K562 (cell line): ENCODE measurements at regions not wholly inside any gene's neighbourhood (a gene's known extent, or its start where the extent isn't known, plus 50 kb on each side); places are given as distances from the start of the nearest gene placed in this dataset.

Source experiments
- ATAC-seq: fragments of 200-7000 bp; cut with Tn5 transposase; 3 replicates; pipeline ENCODE4 v1.9.1; 2020; ENCODE audit warnings: moderate library complexity
- BruUV-seq: library from RNA; stranded (reverse); fragments of 400-500 nt; replicated peaks from 2 replicates; lab custom pipeline; 2021; lab: Mats Ljungman, UMichigan
- CTCF ChIA-PET: fragments of 300-600 bp; formaldehyde crosslinking; extraction: SDS; loops from one replicate; lab custom pipeline; 2021; ENCODE audit warnings: low intra/inter-chr PET ratio; lab: Yijun Ruan, JAX
- POLR2A ChIA-PET: fragments of 300-600, 350-650 bp; sonication (Branson Sonifier 250); formaldehyde crosslinking; extraction: SDS; loops from one replicate; lab custom pipeline; 2021; ENCODE audit warnings: antibody characterized with exemption, inconsistent platforms; lab: Yijun Ruan, JAX
- DNase-seq, 4 experiments: peaks; one replicate each; pipeline versions ENCODE4 v3.0.0 to v3.0.0-alpha.2; 2011 to 2018; ENCODE audit warnings: low spot score in 3 of 4, mixed read lengths in 3 of 4; ENCODE audit errors: extremely low read depth in 1 of 4
- FAIRE-seq: peaks from 2 replicates; lab custom pipeline; 2011; peaks lifted over from hg19 to GRCh38; lab: Jason Lieb, UNC
- H2AFZ ChIP-seq: 2 replicates; pipeline ENCODE4 v1.6.0; 2011; ENCODE audit warnings: low read depth, low read length, control low read depth, inconsistent platforms
- H3K27ac ChIP-seq: fragments of 200-600 bp; 3 replicates; pipeline ENCODE4 v1.8.0; 2011; ENCODE audit warnings: low read depth, mild to moderate bottlenecking, control low read depth, inconsistent platforms, low read length, moderate library complexity, mixed read lengths; ENCODE audit errors: extremely low read depth
- H3K27me3 ChIP-seq, 2 experiments: fragments of 300-600 bp in 1 of 2; 2 replicates in 1 of 2; 3 replicates in 1 of 2; pipeline versions ENCODE4 v1.6.0 to v1.8.0; 2011; ENCODE audit warnings: inconsistent platforms in 2 of 2, low read length in 2 of 2, mild to moderate bottlenecking in 1 of 2, mixed read lengths in 1 of 2, moderate library complexity in 1 of 2; ENCODE audit not compliant: control insufficient read depth in 2 of 2, insufficient read depth in 2 of 2
- H3K36me3 ChIP-seq: fragments of 300-600 bp; 3 replicates; pipeline ENCODE4 v1.8.0; 2011; ENCODE audit warnings: mild to moderate bottlenecking, low read length, inconsistent platforms; ENCODE audit not compliant: control insufficient read depth, insufficient read depth
- H3K4me1 ChIP-seq, 2 experiments: fragments of 200-600 bp in 1 of 2; replicated peaks in 1 of 2; 2 replicates in 1 of 2; 3 replicates in 1 of 2; pipeline versions ENCODE4 v1.5.1 to v1.8.0; 2011; ENCODE audit warnings: inconsistent platforms in 2 of 2, low read length in 2 of 2, mild to moderate bottlenecking in 1 of 2, mixed read lengths in 1 of 2, moderate library complexity in 1 of 2; ENCODE audit not compliant: control insufficient read depth in 2 of 2, insufficient read depth in 2 of 2
- H3K4me2 ChIP-seq: 2 replicates; pipeline ENCODE4 v1.6.1; 2011; ENCODE audit warnings: low read length, control low read depth, inconsistent platforms, mixed read lengths; ENCODE audit not compliant: insufficient read depth
- H3K4me3 ChIP-seq: fragments of 200-600 bp; sonication (generic), shearing (Covaris generic); 2 replicates; pipeline ENCODE4 v1.5.1; 2016; ENCODE audit warnings: control low read depth, inconsistent platforms
- H3K79me2 ChIP-seq: fragments of 200-600 bp; 3 replicates; pipeline ENCODE4 v1.8.0; 2011; ENCODE audit warnings: low read length, inconsistent platforms; ENCODE audit not compliant: control insufficient read depth, insufficient read depth
- H3K9ac ChIP-seq, 2 experiments: 2 replicates each; pipeline versions ENCODE4 v1.6.0 to v1.6.1; 2011; ENCODE audit warnings: low read depth in 2 of 2, low read length in 2 of 2, control low read depth in 1 of 2, inconsistent platforms in 1 of 2, mild to moderate bottlenecking in 1 of 2, mixed read lengths in 1 of 2; ENCODE audit not compliant: insufficient read depth in 1 of 2
- H3K9me1 ChIP-seq: one replicate; pipeline ENCODE4 v1.6.0; 2011; ENCODE audit warnings: inconsistent platforms, mild to moderate bottlenecking, low read length, moderate library complexity; ENCODE audit not compliant: control insufficient read depth, insufficient read depth
- H3K9me3 ChIP-seq: replicated peaks from 2 replicates; pipeline ENCODE4 v1.5.1; 2011; ENCODE audit warnings: low read depth, low read length, inconsistent platforms; ENCODE audit not compliant: control insufficient read depth, insufficient read depth
- H4K20me1 ChIP-seq: replicated peaks from 2 replicates; pipeline ENCODE4 v1.6.1; 2011; ENCODE audit warnings: low read length, inconsistent platforms, mixed read lengths; ENCODE audit not compliant: control insufficient read depth, insufficient read depth
- FOXA1 ChIP-seq: fragments of 450-650 bp; IDR thresholded peaks from 2 replicates; pipeline ENCODE4 v1.6.1; 2016; ENCODE audit warnings: mild to moderate bottlenecking, borderline replicate concordance
- KDM5B ChIP-seq: fragments of 200-600 bp; sonication (generic); IDR thresholded peaks from 2 replicates; pipeline ENCODE4 v1.6.1; 2012; ENCODE audit warnings: low read depth, mild to moderate bottlenecking, moderate library complexity, low read length, control low read depth, inconsistent platforms; ENCODE audit not compliant: insufficient replicate concordance
- KLF16 ChIP-seq: IDR thresholded peaks from 2 replicates; pipeline ENCODE4 v1.6.1; 2016; ENCODE audit warnings: antibody characterized with exemption
- MXI1 ChIP-seq: IDR thresholded peaks from 2 replicates; pipeline ENCODE4 v1.6.1; 2011; ENCODE audit warnings: low read depth, mild to moderate bottlenecking, improper control_type of control experiment, low read length
- RBM15 ChIP-seq: fragments of 200-400 bp; formaldehyde crosslinking; IDR thresholded peaks from 2 replicates; pipeline ENCODE4 v1.6.1; 2018; ENCODE audit warnings: mild to moderate bottlenecking, low read length, moderate library complexity; ENCODE audit not compliant: insufficient read depth
- TEAD2 ChIP-seq: fragments of 450-650 bp; IDR thresholded peaks from 2 replicates; pipeline ENCODE4 v1.6.1; 2016; ENCODE audit warnings: missing genetic modification characterization, control low read depth, missing compliant biosample characterization
- TFAP4 ChIP-seq: sonication (generic); formaldehyde crosslinking; IDR thresholded peaks from 2 replicates; pipeline ENCODE4 v1.8.0; 2022; ENCODE audit warnings: missing genetic modification reagents, mild to moderate bottlenecking, moderate library complexity, borderline replicate concordance
- THRB ChIP-seq: fragments of 450-650 bp; formaldehyde crosslinking; conservative IDR thresholded peaks from 2 replicates; pipeline ENCODE4 v1.4.0; 2022; ENCODE audit warnings: mild to moderate bottlenecking, missing genetic modification characterization
- ZNF134 ChIP-seq: fragments of 250-450 bp; sonication (Bioruptor Pico); conservative IDR thresholded peaks from 2 replicates; pipeline ENCODE4 v1.4.0; 2020
- WGBS: fragments of 100-300 bp; shearing (Covaris generic); methylation state at CpG from one replicate; pipeline ENCODE4 v1.1.6; 2016; ENCODE audit warnings: low coverage, mixed read lengths; ENCODE audit not compliant: insufficient coverage; ENCODE audit errors: missing lambda C conversion rate; 5-methylcytosine and 5-hydroxymethylcytosine counted together
- in situ Hi-C: fragments of 300-500 bp; cut with MboI; formaldehyde crosslinking; loops from 4 replicates; pipeline ENCODE4 v1.15.0; 2018; ENCODE audit warnings: inconsistent platforms, mixed read lengths
- intact Hi-C: fragments of 100-400 bp; cut with micrococcal nuclease; formaldehyde crosslinking; loops from 2 replicates; pipeline ENCODE4 v1.14.2; 2022

- Histone ChIP-seq H3K79me2 (no peaks in the 10 kb centered on the region), H3K27me3 (no peaks in the 10 kb centered on the region), H4K20me1 (no peaks in the 10 kb centered on the region), H3K9me1 (no peaks in the 10 kb centered on the region), H3K4me1 (no peaks in the 10 kb centered on the region), H3K4me2 (no peak overlapping the region), H2AFZ (no peak overlapping the region), H3K9me3 (no peaks in the 10 kb centered on the region), H3K27ac (no peak overlapping the region), H3K9ac (no peak overlapping the region), H3K36me3 (no peaks in the 10 kb centered on the region), H3K4me3 (no peak overlapping the region)
- ATAC-seq (no peak), DNase-seq (no peak), FAIRE-seq (no peak)
- in situ Hi-C loops = no loop called here
- TF ChIP-seq KDM5B (no peak), TFAP4 (CRISPR knock-in tag) (no peak), RBM15 (no peak), FOXA1 (no peak), MXI1 (no peak), ZNF134 (CRISPR knock-in tag) (no peak), KLF16 (no peak), TEAD2 (tag) (no peak), THRB (no peak)
- CTCF ChIA-PET = no interaction called here
- POLR2A ChIA-PET = no interaction called here
- WGBS = 3% methylated on average over 3 of the region's 3 CpGs
- no TSS peak for BruUV-seq
- intact Hi-C loops = no loop called here
These were observed 311.4 kb downstream of the EPM2A start for GRCh38 chr6:145423936-145424335.
